GM12878 (cell line): ENCODE measurements at regions not wholly inside any gene's neighbourhood (a gene's known extent, or its start where the extent isn't known, plus 50 kb on each side); places are given as distances from the start of the nearest gene placed in this dataset.

Experiments used
- EZH2 ChIP-seq: IDR thresholded peaks from 2 replicates; pipeline ENCODE4 v1.6.1; 2012; ENCODE audit warnings: low read depth, mild to moderate bottlenecking, control low read depth, inconsistent platforms, low read length, borderline replicate concordance; ENCODE audit not compliant: control insufficient read depth
- FOXM1 ChIP-seq: IDR thresholded peaks from 2 replicates; pipeline ENCODE4 v1.6.1; 2012; ENCODE audit warnings: low read depth, mild to moderate bottlenecking, inconsistent platforms, low read length, moderate library complexity
- HDAC6 ChIP-seq: fragments of 200-600 bp; sonication (generic); IDR thresholded peaks from one replicate; pipeline ENCODE4 v1.8.0; 2017; ENCODE audit warnings: antibody characterized with exemption; ENCODE audit not compliant: unreplicated experiment
- JUNB ChIP-seq: IDR thresholded peaks from 2 replicates; pipeline ENCODE4 v1.6.1; 2016; ENCODE audit warnings: antibody characterized with exemption, mild to moderate bottlenecking
- NBN ChIP-seq: fragments of 450-650 bp; IDR thresholded peaks from 2 replicates; pipeline ENCODE4 v1.6.1; 2016
- PBX3 ChIP-seq: IDR thresholded peaks from 2 replicates; pipeline ENCODE4 v1.6.1; 2011; ENCODE audit warnings: mild to moderate bottlenecking, low read depth, low read length, moderate library complexity; ENCODE audit not compliant: insufficient replicate concordance
- POLR2AphosphoS5 ChIP-seq: IDR thresholded peaks from 2 replicates; pipeline ENCODE4 v1.6.1; 2011; ENCODE audit warnings: mild to moderate bottlenecking, low read length, inconsistent platforms
- TAF1 ChIP-seq: IDR thresholded peaks from 2 replicates; pipeline ENCODE4 v1.6.1; 2011; ENCODE audit warnings: mild to moderate bottlenecking, low read depth, low read length, borderline replicate concordance
- TF ChIP-seq, protein P1 (sequence below): IDR thresholded peaks from 2 replicates; pipeline ENCODE4 v1.6.1; 2012; ENCODE audit warnings: low read depth, low read length, improper control_type of control experiment
- TF ChIP-seq, protein P2 (sequence below), 3 experiments: IDR thresholded peaks in 2 of 3; conservative IDR thresholded peaks in 1 of 3; 2 replicates each; pipeline ENCODE4 v1.5.1; 2011; ENCODE audit warnings: low read depth in 3 of 3, low read length in 3 of 3, mild to moderate bottlenecking in 3 of 3, control low read depth in 2 of 3, moderate library complexity in 2 of 3, inconsistent platforms in 1 of 3, mixed read lengths in 1 of 3; ENCODE audit not compliant: control insufficient read depth in 2 of 3, insufficient read depth in 1 of 3; ENCODE audit errors: extremely low read depth in 1 of 3
- TF ChIP-seq, protein P3 (sequence below): IDR thresholded peaks from 2 replicates; pipeline ENCODE4 v1.6.1; 2011; ENCODE audit warnings: low read depth, mild to moderate bottlenecking, low read length, moderate library complexity, borderline replicate concordance; ENCODE audit errors: extremely low read depth

DNA sequence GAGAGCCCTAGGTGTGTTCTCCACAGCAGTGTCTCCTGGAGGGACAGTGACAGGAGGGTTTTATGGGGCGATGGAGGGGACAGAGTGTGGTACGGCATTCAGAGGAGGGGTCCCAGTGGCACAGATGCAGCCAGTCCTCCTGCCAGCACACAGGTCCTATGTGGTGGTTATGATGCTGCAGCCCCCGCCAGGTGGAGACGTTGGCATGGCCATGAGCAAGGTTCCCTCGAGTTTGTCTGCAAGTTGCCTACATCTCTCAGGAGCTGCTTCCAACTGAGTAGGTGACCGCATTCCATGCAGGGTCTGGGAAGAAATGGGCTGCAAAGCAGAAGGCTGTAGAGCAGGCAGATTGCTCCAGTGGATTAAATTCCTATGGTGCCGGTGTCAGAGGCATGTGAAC lies 646.0 kb downstream of the TBC1D22A start:
- TF ChIP-seq NBN: no peak
- TF ChIP-seq, protein P1, sequence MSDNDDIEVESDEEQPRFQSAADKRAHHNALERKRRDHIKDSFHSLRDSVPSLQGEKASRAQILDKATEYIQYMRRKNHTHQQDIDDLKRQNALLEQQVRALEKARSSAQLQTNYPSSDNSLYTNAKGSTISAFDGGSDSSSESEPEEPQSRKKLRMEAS: no peak
- TF ChIP-seq HDAC6: no peak
- TF ChIP-seq, protein P2, sequence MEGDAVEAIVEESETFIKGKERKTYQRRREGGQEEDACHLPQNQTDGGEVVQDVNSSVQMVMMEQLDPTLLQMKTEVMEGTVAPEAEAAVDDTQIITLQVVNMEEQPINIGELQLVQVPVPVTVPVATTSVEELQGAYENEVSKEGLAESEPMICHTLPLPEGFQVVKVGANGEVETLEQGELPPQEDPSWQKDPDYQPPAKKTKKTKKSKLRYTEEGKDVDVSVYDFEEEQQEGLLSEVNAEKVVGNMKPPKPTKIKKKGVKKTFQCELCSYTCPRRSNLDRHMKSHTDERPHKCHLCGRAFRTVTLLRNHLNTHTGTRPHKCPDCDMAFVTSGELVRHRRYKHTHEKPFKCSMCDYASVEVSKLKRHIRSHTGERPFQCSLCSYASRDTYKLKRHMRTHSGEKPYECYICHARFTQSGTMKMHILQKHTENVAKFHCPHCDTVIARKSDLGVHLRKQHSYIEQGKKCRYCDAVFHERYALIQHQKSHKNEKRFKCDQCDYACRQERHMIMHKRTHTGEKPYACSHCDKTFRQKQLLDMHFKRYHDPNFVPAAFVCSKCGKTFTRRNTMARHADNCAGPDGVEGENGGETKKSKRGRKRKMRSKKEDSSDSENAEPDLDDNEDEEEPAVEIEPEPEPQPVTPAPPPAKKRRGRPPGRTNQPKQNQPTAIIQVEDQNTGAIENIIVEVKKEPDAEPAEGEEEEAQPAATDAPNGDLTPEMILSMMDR (IDR thresholded peaks at IDR 0.05 in 2 of 3, conservative IDR thresholded peaks at IDR 0.05 in 1 of 3; ENCODE audit: control insufficient read depth in 2 of 3, extremely low read depth in 1 of 3, insufficient read depth in 1 of 3, low read depth in 3 of 3, low read length in 3 of 3): no peak; a peak in 1 of 6 replicates
- TF ChIP-seq TAF1: no peak
- TF ChIP-seq PBX3: no peak
- TF ChIP-seq EZH2: no peak
- TF ChIP-seq, protein P3, sequence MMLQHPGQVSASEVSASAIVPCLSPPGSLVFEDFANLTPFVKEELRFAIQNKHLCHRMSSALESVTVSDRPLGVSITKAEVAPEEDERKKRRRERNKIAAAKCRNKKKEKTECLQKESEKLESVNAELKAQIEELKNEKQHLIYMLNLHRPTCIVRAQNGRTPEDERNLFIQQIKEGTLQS: no peak
- TF ChIP-seq FOXM1: no peak
- TF ChIP-seq POLR2AphosphoS5: no peak
- TF ChIP-seq JUNB: no peak
